Mesodermal cell (in vitro differentiated cells): ENCODE measurements at regions not wholly inside any gene's neighbourhood (a gene's known extent, or its start where the extent isn't known, plus 50 kb on each side); places are given as distances from the start of the nearest gene placed in this dataset.
"Not testable (repeated sequence)": the region's sequence is repeated elsewhere in the genome, so short reads cannot be mapped to it uniquely, and the experiment has no call there.

Source experiments
- H3K27ac ChIP-seq: 2 replicates; pipeline ENCODE4 v1.7.0; 2013; ENCODE audit warnings: mild to moderate bottlenecking, low read depth, low read length, moderate library complexity; ENCODE audit not compliant: severe bottlenecking
- H3K36me3 ChIP-seq: 2 replicates; pipeline ENCODE4 v1.7.1; 2013; ENCODE audit warnings: mild to moderate bottlenecking, low read length, moderate library complexity; ENCODE audit not compliant: control insufficient read depth, insufficient read depth
- H3K4me1 ChIP-seq: one replicate; pipeline ENCODE4 v1.7.1; 2013; ENCODE audit warnings: mild to moderate bottlenecking, low read length; ENCODE audit not compliant: insufficient read depth, control insufficient read depth, poor library complexity, severe bottlenecking
- H3K4me3 ChIP-seq: 2 replicates; pipeline ENCODE4 v1.7.0; 2013; ENCODE audit warnings: low read length, control low read depth, mild to moderate bottlenecking; ENCODE audit not compliant: insufficient read depth, poor library complexity, severe bottlenecking; ENCODE audit errors: extremely low read depth
- H3K9me3 ChIP-seq: 2 replicates; pipeline ENCODE4 v1.7.1; 2013; ENCODE audit warnings: mild to moderate bottlenecking, low read length, moderate library complexity; ENCODE audit not compliant: control insufficient read depth
- WGBS, 2 experiments: methylation state at CpG; one replicate each; pipeline ENCODE4 v1.1.5; 2013; ENCODE audit warnings: missing lambda C conversion rate in 2 of 2; ENCODE audit not compliant: insufficient coverage in 2 of 2; 5-methylcytosine and 5-hydroxymethylcytosine counted together

DNA sequence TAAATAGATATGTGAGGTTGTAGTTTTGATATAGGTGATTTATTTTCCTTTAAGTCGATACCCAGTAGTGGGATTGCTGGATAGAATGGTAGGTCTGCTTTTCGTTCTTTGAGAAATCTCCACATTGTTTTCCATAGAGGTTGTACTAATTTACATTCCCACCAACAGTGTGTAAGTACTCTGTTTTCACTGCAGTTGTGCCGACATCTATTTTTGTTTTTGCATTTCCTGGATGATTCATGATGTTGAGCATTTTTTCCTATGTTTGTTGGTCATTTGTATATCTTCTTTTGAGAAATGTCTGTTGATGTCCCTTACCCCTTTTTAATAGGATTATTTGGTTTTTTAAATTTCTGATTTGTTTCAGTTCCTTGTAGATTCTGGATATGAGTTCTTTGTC, 120.7 kb downstream of the NAA11 start:
- H3K27ac ChIP-seq: no peak overlapping the region
- peaks cover 5% of the 10 kb centered on the region for H3K4me1 ChIP-seq
- no peaks in the 10 kb centered on the region for H3K36me3 ChIP-seq
- peaks cover 17% of the 10 kb centered on the region for H3K9me3 ChIP-seq
- no peak overlapping the region for H3K4me3 ChIP-seq
- WGBS, 2 experiments: 71 to 100% methylated on average over 1 of the region's 3 CpGs

DNA sequence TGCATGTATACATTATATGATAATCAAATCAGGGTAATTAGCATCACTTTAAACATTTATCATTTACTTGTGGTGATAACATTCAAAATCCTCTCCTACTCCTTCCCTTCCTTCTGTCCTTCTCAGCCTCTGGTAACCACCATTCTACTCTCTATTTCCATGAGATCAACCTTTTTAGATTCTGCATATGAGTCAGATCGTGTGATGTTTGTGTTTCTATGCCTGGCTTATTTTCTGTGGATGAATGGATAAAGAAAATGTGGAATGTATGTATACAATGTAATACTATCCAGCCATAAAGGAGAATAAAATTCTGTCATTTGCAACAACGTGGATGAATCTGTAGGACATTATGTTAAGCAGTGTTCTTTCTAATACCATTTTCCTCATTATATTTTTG, 123.9 kb downstream of the NAA11 start:
- no peak overlapping the region for H3K27ac ChIP-seq
- no CpG with 5 or more reads among the region's 2 CpGs for WGBS, 2 experiments
- no peaks in the 10 kb centered on the region for H3K36me3 ChIP-seq
- peaks cover 11% of the 10 kb centered on the region for H3K9me3 ChIP-seq
- no peak overlapping the region for H3K4me3 ChIP-seq
- peaks cover 7% of the 10 kb centered on the region for H3K4me1 ChIP-seq

DNA sequence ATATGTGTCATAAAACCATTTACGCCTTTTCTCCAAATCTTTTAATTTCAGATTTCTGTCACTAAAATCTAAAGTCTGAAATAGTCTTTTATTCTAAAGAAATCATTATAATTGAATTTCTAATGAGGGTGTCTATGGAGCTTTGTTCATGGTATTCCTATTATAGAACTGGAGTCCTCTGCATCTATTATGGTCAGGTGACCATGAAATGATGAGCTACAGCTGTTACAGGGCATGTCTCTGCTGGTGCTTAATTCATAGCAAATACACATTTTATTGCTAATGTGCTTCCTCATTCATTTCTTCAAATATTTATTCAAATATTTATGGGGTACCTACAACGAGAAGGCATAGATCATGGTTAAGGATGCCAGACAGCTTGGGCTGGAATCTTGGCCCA, 126.1 kb downstream of the NAA11 start:
- Histone ChIP-seq H3K36me3 (no peaks in the 10 kb centered on the region), H3K9me3 (no peaks in the 10 kb centered on the region), H3K4me3 (no peak overlapping the region), H3K27ac (no peak overlapping the region), H3K4me1 (peaks cover 7% of the 10 kb centered on the region)
- WGBS, 2 experiments: no CpG with 5 or more reads among the region's 2 CpGs

DNA sequence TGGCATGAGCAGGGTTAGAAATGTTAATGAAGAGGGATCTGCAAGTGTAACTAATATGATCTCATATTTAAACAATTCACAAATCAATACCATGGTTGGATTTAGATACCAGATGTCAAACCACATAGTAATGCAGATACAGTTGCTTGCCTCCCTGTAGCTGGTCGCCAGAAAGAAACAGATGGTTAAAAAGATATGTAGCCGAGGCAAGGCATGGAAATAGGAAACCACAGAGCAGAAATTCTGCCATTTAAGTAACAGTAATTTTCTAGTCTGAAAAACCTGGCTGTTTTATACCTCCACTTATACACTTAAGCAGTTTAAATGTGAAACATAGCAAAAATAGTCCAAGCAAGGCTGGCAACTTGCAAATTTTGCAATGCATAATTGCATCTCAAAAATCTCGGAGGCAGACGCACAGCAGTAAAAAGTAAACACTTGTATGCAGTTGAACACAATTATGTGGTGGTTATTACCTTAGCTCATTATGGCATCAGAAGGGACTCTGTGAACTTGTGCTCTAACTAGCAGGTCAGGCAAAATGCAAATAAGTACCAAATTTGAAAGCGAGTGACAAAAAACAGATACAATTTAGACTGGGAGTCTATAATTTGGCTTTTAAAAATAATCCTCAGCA, 126.8 kb downstream of the NAA11 start:
- Histone ChIP-seq H3K36me3 (no peaks in the 10 kb centered on the region), H3K9me3 (no peaks in the 10 kb centered on the region), H3K4me3 (no peak overlapping the region), H3K27ac (no peak overlapping the region), H3K4me1 (peaks cover 7% of the 10 kb centered on the region)
- 62 to 100% methylated on average over 2 to 3 of the region's 5 CpGs for WGBS, 2 experiments

DNA sequence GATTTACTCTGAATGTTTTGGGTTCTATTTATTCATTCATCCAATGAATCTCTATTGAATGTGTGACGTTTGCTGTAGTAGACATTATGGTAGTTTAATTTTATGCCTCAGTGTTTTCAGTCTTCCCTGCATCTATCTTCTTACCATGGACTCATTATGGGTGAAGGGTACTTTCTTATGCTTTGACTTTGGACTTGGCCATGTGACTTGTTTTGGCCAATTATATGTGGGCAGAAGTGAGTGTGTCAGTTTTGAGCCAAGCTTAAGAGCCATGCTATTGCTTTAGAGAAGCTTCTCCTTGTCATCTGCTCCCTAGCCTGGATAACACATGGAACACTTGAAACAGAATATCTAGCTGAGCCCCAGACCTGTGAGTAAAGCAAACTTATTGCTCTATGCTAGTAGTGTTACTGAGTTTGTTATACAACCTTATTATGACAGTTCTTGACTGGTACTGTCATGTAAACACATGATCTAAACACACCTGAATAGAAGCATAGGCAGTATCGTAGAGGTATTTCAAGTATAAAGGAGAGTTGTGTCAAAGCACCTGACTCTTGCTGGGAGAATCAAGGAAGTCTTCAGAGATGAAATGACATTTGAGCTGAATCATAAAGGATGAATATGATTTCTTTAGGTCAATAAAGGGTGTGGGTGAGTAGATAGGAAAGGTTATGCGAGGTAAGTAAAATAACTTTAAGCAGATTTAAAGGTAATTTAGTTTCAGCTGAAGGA, 128.4 kb downstream of the NAA11 start:
- Histone ChIP-seq H3K36me3 (no peaks in the 10 kb centered on the region), H3K27ac (no peak overlapping the region), H3K4me1 (peaks cover 7% of the 10 kb centered on the region), H3K9me3 (no peaks in the 10 kb centered on the region), H3K4me3 (no peak overlapping the region)
- 86 to 100% methylated on average over 1 to 2 of the region's 3 CpGs for WGBS, 2 experiments

DNA sequence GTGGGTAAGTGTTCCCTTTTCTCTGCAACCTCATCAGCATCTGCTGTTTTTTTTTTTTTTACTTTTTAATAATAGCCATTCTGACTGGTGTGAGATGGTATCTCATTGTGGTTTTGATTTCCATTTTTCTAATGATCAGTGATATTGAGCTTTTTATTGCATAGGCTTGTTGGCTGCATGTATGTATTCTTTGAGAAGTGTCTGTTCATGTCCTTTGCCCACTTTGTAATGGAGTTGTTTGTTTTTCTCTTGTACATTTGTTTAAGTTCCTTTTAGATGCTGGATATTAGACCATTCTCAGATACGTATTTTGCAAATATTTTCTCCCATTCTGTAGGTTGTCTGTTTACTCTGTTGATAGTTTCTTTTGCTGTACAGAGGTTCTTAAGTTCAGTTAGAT, 134.6 kb downstream of the NAA11 start:
- 100% methylated on average over 1 of the region's 1 CpG; no CpG with 5 or more reads in 1 of the 2 experiments for WGBS, 2 experiments
- not testable (repeated sequence) for H3K27ac ChIP-seq, H3K9me3 ChIP-seq, H3K4me3 ChIP-seq, H3K4me1 ChIP-seq, H3K36me3 ChIP-seq

DNA sequence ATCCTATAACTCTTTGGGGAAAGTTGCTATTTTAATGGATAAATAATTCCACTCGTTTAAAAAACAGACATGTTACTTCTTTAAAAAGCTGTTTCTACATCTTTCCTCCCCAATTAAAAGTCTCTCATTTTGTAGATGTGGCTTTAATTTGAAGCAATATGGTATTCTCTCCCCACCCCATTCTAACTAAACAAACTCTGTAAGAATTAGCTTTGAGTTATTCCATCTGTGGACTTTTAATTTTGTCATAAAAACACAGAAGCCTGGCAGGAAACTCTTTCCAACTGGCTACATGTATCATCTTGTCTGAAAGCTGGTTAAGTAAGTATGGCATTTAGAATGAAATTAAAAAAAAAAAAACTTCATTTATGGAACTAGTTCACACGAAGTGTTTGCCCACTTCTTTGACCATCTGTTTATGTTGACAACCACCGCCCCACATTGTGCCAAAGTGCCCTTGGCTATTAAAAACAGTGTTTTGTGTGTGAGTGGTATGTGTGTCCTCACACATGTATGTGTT, 140.3 kb downstream of the NAA11 start:
- no peak overlapping the region for H3K27ac ChIP-seq
- H3K4me1 ChIP-seq: no peaks in the 10 kb centered on the region
- H3K36me3 ChIP-seq: no peaks in the 10 kb centered on the region
- 80 to 100% methylated on average over 1 of the region's 3 CpGs for WGBS, 2 experiments
- H3K9me3 ChIP-seq: no peaks in the 10 kb centered on the region
- H3K4me3 ChIP-seq: no peak overlapping the region

DNA sequence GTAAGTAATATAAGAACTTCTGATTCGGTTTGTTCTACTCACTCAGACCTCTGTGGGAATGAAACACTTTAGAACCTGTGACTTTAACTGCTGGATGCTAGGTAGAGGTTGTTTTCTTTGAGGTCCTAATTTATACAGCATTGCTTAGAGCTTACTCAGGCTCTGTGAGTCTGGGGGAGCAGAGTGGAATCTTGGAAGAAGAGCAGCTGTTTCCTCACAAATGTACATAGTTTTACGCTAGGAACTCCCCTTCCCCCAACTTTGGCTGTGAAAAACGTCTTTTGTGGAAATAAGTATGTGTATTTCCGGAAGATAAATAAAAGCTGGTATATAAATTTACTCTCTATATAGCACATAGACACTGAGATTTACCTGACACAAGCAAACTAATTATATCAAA, 141.4 kb downstream of the NAA11 start:
- Histone ChIP-seq H3K36me3 (no peaks in the 10 kb centered on the region), H3K4me1 (no peaks in the 10 kb centered on the region), H3K4me3 (no peak overlapping the region), H3K9me3 (no peaks in the 10 kb centered on the region), H3K27ac (no peak overlapping the region)
- WGBS, 2 experiments: 71% methylated on average over 1 of the region's 4 CpGs; no CpG with 5 or more reads in 1 of the 2 experiments

DNA sequence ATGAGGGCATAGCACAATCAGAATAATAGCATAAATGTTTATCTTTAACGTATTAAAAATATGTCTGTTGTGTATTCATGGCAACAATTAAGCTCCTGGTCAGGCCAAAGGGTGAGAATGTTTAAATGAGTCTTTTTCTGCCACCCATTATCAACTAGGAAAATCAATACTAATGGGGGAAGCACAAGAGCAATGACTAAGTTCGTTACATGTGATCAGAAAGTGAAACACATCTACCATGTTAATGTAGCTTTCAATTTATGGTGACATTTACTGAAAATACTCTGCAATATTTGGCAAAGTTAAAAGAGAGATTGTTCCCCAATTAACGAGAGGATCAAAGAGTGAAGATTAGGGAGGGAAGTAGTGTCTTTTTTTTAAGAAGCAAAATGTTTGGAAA, 143.7 kb downstream of the NAA11 start:
- H3K9me3 ChIP-seq: no peaks in the 10 kb centered on the region
- no peaks in the 10 kb centered on the region for H3K36me3 ChIP-seq
- no peak overlapping the region for H3K27ac ChIP-seq
- no peaks in the 10 kb centered on the region for H3K4me1 ChIP-seq
- WGBS, 2 experiments: 82% methylated on average over 1 of the region's 3 CpGs; no CpG with 5 or more reads in 1 of the 2 experiments
- H3K4me3 ChIP-seq: no peak overlapping the region

DNA sequence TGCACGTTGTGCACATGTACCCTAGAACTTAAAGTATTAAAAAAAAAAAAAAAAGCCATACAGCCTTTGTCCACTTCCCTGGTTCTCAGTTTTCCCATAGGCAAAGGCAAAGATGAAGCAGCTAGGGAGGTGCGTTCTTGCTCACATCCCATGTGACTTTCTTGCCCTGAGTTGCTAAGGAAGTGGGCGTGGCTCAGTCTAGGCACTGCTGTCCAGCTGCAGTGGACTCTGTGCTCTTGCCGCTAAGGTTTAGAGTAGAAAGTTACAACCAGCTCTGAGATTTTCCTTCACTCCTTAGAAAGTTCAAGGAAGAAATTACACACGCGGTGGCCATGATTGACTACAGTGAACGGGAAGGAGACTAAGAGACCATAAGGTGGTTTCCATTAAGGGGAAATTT, 144.7 kb downstream of the NAA11 start:
- H3K4me1 ChIP-seq: no peaks in the 10 kb centered on the region
- H3K36me3 ChIP-seq: no peaks in the 10 kb centered on the region
- no peak overlapping the region for H3K27ac ChIP-seq
- WGBS, 2 experiments: 86 to 90% methylated on average over 3 to 4 of the region's 7 CpGs
- H3K9me3 ChIP-seq: no peaks in the 10 kb centered on the region
- no peak overlapping the region for H3K4me3 ChIP-seq

DNA sequence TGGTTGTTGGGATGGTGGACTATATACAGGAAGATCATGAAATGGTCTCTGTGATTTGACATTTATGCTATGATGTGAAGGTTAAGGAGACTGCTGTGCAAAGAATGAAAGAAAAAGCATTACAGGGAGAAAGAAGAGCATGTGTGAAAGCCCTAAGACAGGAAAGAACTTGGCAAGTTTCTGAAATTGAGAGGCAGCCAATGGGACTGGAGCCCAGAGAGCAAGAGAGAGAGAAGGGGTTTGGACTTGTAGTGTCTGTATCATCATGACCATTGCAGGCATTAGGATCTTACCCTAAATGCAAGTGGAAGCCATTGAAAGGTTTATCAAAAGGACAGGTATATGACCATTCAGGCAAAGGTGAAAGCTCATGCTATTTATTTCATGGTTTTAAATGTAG, 147.1 kb downstream of the NAA11 start:
- Histone ChIP-seq H3K9me3 (no peaks in the 10 kb centered on the region), H3K4me3 (no peak overlapping the region), H3K36me3 (no peaks in the 10 kb centered on the region), H3K27ac (no peak overlapping the region), H3K4me1 (no peaks in the 10 kb centered on the region)
